ENCODE measurements at regions not wholly inside any gene's neighbourhood (a gene's known extent, or its start where the extent isn't known, plus 50 kb on each side); places are given as distances from the start of the nearest gene placed in this dataset.

GRCh38 chr12:105929192-105929591, 209.6 kb downstream of the NUAK1 start:
- no peak for TF ChIP-seq CTCF (IDR thresholded peaks at IDR 0.05)
- no peaks in the 10 kb centered on the region for H3K9me3 ChIP-seq
- no peak overlapping the region for H3K4me3 ChIP-seq (ENCODE audit: low read depth in 1 of 2, low read length in 1 of 2)
- H3K36me3 ChIP-seq, result no peaks in the 10 kb centered on the region
- no peaks in the 10 kb centered on the region for H3K27me3 ChIP-seq
- no peaks in the 10 kb centered on the region for H3K4me1 ChIP-seq (ENCODE audit: control insufficient read depth in 1 of 2, insufficient read depth in 1 of 2, low read depth in 1 of 2, low read length in 1 of 2)
- H3K27ac ChIP-seq, result no peak overlapping the region

- Histone ChIP-seq H3K9me3 (no peaks in the 10 kb centered on the region), H3K4me3 (ENCODE audit: low read depth in 1 of 2, low read length in 1 of 2) (no peak overlapping the region), H3K4me1 (ENCODE audit: control insufficient read depth in 1 of 2, insufficient read depth in 1 of 2, low read depth in 1 of 2, low read length in 1 of 2) (no peaks in the 10 kb centered on the region), H3K27me3 (no peaks in the 10 kb centered on the region), H3K27ac (no peak overlapping the region), H3K36me3 (no peaks in the 10 kb centered on the region)
- TF ChIP-seq CTCF (IDR thresholded peaks at IDR 0.05), result no peak
Measured at GRCh38 chr12:105930557-105931503, 207.9 kb downstream of the NUAK1 start.

GRCh38 chr12:105931762-105932570, 206.8 kb downstream of the NUAK1 start:
- H3K36me3 ChIP-seq, result no peaks in the 10 kb centered on the region
- H3K27ac ChIP-seq, result no peak overlapping the region
- H3K27me3 ChIP-seq, result no peaks in the 10 kb centered on the region
- no peaks in the 10 kb centered on the region for H3K9me3 ChIP-seq
- no peak for TF ChIP-seq CTCF (IDR thresholded peaks at IDR 0.05)
- no peak overlapping the region for H3K4me3 ChIP-seq (ENCODE audit: low read depth in 1 of 2, low read length in 1 of 2)
- no peaks in the 10 kb centered on the region for H3K4me1 ChIP-seq (ENCODE audit: control insufficient read depth in 1 of 2, insufficient read depth in 1 of 2, low read depth in 1 of 2, low read length in 1 of 2)

- H3K27me3 ChIP-seq, result no peaks in the 10 kb centered on the region
- no peaks in the 10 kb centered on the region for H3K9me3 ChIP-seq
- no peaks in the 10 kb centered on the region for H3K36me3 ChIP-seq
- H3K27ac ChIP-seq, result no peak overlapping the region
- no peak for TF ChIP-seq CTCF (IDR thresholded peaks at IDR 0.05)
- H3K4me1 ChIP-seq (ENCODE audit: control insufficient read depth in 1 of 2, insufficient read depth in 1 of 2, low read depth in 1 of 2, low read length in 1 of 2), result no peaks in the 10 kb centered on the region
- H3K4me3 ChIP-seq (ENCODE audit: low read depth in 1 of 2, low read length in 1 of 2), result no peak overlapping the region
Measured at GRCh38 chr12:105933671-105934665, 204.8 kb downstream of the NUAK1 start.

- no peak overlapping the region for H3K27ac ChIP-seq
- H3K27me3 ChIP-seq, result no peaks in the 10 kb centered on the region
- H3K4me1 ChIP-seq (ENCODE audit: control insufficient read depth in 1 of 2, insufficient read depth in 1 of 2, low read depth in 1 of 2, low read length in 1 of 2), result no peaks in the 10 kb centered on the region
Measured at GRCh38 chr12:105935106-105935505, 203.6 kb downstream of the NUAK1 start.

More at GRCh38 chr12:105935106-105935505, 203.6 kb downstream of the NUAK1 start:
- H3K9me3 ChIP-seq, result no peaks in the 10 kb centered on the region
- no peak overlapping the region for H3K4me3 ChIP-seq (ENCODE audit: low read depth in 1 of 2, low read length in 1 of 2)
- TF ChIP-seq CTCF (IDR thresholded peaks at IDR 0.05), result no peak
- no peaks in the 10 kb centered on the region for H3K36me3 ChIP-seq

All from neutrophil (primary cell).